Left lobe of liver (tissue), 2 donors: ENCODE measurements at regions not wholly inside any gene's neighbourhood (a gene's known extent, or its start where the extent isn't known, plus 50 kb on each side); places are given as distances from the start of the nearest gene placed in this dataset.

Experiments used
- ATAC-seq: fragments of 200-7000 bp; cut with Tn5 transposase; one replicate; pipeline ENCODE4 v1.9.1; 2020; ENCODE audit warnings: mild to moderate bottlenecking, moderate library complexity
- DNase-seq: peaks from one replicate; pipeline ENCODE4 v3.0.0-alpha.2; 2020; ENCODE audit warnings: low spot score
- donor health status: DM: no; HTN: no; CAD: no; lungs with moderate emphysema.
- donor health status: DM: no; HTN: yes; CAD: no.

DNA sequence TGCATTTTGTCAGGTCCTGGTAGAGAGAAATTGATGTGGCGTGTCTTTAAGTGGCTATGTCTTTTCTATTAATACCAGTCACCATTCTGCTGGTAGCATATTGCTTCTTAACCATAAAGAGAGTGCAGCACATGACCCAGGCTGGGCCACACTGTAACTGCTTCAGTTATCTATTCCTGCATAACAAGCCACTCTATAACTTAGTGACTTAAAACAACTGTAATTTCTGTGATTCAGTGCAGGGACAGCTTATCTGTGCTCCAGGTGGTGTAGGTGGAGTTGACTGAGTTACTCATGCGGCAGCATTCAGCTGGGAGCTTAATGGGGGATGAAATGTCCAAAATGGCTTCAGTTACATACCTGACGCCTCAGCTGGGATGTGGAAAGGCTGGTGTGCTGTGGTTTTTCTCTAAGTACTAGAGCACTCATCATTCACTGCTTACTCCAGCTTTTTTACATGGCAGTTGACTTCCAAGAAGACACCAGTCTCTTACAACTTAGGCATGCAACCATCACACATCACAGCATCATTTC is 742.4 kb downstream of the SATB2 start:
- ATAC-seq (no peak), DNase-seq (no peak)

DNA sequence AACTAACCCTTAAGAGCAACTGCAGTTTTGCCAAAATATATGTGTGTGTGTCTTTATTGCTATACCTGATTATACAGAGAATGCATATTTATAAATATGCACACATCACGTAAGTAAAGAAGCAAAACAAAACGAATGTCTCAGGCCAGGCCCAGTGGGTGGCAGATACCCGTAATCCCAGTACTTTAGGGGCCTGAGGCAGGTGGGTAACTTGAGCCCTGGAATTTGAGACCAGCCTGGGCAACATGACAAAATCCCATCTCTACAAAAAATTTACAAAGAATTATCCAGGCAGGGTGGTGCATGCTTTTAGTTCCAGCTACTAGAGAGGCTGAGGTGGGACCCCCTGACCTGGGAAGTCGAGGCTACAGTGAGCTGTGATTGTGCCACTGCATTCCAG is 745.3 kb downstream of the SATB2 start:
- DNase-seq (no peak), ATAC-seq (no peak)

DNA sequence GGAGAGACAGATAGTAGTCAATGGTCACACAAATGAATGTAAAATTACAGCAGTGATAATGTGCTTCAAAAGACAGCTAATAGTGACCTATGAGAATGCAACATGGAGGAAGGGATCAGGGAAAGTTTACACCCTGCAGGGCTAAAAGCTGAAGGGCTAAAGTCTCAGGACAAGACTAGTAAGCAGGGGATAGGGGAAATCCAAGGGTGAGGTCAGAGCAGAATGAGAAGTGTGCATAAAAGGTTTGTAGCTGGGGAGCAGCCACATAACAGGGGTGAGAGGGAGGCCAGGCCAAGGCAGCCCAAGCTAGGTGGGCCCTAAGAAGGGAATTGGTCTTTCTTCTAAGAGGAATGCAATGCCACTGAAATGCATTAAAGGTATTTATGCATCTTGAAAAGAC is 746.3 kb downstream of the SATB2 start:
- DNase-seq: no peak

DNA sequence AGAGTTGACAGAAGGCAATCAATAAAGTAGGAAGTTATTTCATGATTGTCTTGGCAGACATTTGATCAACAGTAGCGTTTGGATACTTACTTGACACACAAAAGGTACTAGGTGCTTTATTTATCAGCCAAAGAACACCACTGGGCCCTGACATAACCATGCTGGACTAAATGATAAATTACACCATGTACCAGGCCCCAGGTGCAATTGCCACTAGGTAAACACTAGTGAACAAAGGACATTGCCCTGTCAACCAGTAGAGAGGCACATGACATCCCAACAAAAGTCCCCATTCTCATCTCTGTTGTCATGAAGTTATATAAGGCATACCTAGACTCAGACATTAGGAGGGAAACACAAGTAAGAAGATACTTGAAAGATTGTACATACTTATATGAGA is 747.2 kb downstream of the SATB2 start:
- no peak for ATAC-seq
- DNase-seq: no peak

More for the DNA sequence above, 746.3 kb downstream of the SATB2 start:
- no peak for ATAC-seq

DNA sequence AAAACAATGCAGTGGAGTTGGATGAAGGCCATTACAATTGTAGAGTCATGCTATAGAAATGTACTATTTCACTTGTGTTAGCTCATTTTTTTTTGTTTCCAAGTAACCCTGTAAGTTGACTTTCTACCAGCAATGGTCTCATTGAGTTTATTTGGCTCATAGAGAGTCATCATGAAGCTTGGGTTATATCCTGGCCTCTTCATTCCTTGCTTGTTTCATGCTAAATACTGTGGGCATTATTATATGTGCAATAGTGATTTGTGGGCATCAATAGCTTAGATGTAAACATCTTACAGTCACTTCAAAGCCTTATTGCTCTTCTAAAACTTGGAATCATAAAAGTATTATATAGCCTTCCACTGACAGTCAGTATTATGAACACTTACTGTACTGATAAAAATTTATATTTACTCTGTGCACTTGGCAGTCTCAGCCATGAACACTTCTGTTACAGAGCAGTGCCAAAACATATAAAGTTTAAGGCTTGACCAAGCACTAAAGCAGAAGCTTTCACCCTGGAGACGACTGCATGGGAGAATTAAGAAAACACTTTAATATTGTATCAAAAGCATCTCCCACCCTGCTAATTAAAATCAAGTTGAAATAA is 751.2 kb downstream of the SATB2 start:
- ATAC-seq: no peak
- no peak for DNase-seq

DNA sequence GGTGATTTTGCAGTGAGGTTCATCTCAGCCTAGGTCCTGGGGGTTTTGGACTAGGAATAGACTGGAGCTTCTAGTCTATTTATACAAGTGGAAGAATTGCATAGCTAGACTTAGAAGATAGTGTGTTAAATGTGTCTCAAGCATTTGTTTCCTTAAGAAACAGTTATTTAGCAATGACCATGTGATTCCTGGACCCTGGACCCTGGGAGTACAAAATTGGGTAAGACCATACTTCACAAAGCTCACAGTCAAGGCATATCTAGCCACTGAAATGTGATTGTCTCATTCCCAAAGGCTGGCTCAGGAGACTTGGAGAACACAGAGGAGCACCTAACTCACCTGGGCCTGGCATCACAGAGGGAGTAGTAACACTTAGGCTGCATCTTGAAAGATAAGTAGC is 754.5 kb downstream of the SATB2 start:
- ATAC-seq (no peak), DNase-seq (no peak)

DNA sequence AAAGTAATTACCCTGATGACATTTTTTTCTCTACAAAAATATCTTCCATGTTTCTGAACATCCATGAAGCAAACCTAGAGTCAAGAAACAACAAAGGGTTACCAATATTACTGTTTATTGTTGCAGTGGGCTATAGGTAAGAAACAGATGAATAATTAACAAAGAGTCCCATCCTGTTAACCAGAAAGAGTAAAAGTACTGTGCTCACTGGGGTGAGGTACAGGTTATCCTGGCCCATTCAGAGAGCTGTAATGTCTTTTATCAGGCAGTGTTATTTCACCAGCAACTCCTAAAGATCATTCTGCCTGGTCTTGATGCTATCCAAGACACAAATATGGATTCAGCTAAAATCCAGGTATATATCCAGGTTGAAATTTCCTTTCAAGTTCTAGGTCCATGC is 754.9 kb downstream of the SATB2 start:
- no peak for ATAC-seq
- DNase-seq: no peak

DNA sequence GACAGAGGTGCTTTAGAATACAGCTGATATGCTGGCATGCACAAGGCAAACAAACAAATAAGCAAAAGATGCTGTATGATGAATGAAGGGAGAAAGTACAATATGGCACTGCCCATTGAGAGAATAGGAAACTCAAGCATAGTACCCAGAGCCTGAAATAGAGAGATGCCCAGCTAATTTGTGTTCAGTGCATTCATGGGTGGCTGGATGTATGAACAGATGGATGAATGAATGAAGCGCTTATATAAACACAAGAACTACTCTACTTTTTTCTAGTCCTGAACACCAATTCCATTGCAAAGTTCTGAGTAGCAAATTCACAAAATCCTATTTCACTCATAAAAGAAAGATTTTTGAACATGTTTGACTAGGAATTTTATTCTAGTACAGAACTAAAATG is 756.3 kb downstream of the SATB2 start:
- DNase-seq (no peak), ATAC-seq (no peak)

DNA sequence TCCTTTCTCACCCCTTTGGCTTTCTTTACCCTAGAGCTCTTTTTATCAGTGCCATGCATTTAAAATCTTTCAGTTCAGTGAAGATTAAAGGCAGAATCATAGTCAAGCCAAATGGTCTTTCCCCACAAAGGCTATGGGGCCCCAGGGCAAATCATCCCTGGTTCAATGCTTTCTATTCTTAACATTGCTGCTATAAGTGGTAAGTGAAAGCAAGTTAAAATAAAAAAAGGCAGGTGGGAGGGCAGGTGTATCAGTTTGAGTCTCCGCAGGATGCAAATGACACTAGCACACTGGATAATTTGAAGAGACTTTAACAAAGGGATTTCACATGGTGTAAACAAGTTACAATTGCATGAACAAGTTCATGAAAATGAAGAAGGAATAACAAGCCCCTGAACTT is 757.4 kb downstream of the SATB2 start:
- ATAC-seq (no peak), DNase-seq (no peak)

DNA sequence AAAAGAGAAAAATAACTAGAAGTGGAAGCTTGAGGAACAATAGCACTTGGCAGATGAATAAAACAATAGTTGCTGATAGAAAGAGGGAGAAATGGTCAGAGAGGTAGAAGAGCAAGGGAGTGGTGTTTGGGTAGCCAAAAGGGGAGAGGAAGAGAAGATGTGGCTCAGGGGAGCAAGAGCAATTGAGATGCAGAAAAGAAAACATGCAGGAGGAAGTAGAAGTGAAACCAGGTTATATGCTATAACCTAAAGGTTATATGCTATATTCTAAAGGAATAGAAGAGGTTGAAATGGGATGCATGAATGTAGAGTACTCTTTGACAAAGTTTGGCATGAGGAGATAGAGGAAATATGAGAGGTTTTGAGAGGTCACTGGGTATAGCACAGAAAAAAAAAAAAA is 759.5 kb downstream of the SATB2 start:
- ATAC-seq: no peak

DNA sequence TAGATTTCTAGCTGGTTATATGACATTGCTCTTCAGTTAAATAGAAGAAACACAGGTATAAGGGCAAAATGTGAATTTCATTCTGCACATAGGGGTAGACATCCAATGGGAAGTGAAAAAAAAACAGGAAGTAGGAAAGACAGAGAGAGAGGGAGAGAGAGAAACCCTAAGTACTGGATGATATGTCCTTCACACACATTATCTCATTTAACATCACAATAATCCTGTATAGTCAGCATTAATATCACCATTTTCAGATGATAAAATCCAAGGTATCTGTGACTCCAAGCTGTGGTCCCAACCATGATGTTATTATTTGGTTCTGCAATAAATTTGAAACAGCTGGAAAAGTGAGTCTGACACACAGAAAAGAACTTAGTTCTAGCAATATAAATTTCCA is 759.9 kb downstream of the SATB2 start:
- DNase-seq (no peak), ATAC-seq (no peak)

More for the DNA sequence above, 759.5 kb downstream of the SATB2 start:
- DNase-seq: no peak

DNA sequence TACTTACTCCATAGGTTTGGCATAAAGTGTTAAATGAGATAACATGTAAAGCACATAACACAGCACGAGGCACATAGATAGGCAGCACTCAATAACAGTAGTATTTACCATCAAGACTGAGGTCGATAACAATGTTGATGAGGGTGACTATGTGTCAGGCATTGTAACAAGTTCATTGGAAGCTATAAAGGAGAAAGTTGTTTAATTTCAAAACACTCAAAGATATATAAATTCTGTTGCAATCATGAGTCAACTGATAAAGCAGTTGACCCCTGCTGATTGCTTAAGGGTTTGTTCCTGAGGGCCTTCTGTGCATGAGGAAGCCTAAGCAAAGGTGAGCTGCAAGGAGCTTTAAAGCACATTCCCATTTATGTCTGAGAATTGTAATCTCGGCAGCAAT is 760.5 kb downstream of the SATB2 start:
- ATAC-seq: no peak
- DNase-seq: no peak

DNA sequence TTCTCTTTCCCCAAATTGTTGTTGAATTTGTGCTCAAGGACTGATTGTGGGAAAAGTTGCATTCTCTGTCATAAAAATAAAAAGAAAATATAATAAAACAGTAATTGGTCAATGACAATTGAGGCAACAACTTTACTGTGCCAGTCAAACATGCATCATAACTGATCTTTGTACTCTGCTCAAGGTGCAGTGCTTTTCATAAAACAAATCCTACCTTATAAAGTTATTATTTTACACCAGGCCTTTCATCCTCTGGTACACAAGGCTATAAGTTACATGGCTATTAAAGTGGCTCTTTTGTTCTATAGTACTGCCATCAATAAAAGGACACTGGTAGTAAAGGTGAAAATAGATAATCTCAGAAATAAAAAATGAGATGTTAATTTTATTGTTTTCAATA is 761.9 kb downstream of the SATB2 start:
- no peak for ATAC-seq
- DNase-seq: no peak

DNA sequence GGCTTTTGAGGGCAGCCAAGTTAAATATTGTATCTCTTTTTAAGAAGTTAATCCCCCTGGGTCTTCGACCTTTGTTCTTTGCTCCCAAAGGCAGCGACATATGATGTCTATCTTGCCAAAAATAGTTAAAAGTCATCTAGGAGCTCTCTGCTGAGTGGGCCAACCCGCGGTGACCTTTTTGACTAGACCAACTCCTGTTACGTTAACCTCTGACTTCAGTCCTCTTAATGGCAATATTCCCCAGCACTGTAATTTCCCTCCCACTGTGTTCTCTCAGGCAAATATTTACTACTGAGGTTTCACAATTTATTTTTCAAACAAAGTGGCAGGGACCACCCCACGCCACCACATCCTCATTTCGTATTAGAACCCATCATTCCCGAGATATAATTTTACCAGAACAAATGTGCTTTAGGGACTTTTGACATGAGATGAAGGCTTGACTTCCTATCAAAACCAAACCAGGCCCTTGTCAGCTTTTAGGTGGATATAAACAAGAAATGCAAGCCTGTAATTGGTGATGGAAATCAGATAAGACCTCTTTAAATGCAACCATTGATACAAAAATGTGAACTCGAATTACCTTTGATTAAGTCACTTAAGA is 764.7 kb downstream of the SATB2 start:
- ATAC-seq: peak; percentile 23

DNA sequence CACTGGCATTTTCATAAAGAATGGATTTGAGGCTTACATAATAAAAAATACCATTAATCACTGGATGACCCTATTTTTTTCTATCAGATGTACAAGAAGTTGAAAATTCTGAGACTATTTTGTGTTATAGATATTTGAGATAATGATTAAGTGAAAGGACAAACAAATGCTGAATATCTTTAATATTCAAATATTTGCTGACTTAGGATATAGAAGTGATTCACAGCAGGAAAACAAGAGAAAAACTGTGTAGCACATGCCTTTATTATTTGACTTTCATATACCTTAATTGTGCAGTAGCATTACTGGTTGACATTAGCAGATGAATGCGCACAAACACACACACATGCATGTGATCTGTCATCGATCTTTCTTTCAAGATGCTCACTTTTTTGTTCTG is 766.5 kb downstream of the SATB2 start:
- ATAC-seq (no peak), DNase-seq (no peak)

More for the DNA sequence above, 764.7 kb downstream of the SATB2 start:
- no peak for DNase-seq

DNA sequence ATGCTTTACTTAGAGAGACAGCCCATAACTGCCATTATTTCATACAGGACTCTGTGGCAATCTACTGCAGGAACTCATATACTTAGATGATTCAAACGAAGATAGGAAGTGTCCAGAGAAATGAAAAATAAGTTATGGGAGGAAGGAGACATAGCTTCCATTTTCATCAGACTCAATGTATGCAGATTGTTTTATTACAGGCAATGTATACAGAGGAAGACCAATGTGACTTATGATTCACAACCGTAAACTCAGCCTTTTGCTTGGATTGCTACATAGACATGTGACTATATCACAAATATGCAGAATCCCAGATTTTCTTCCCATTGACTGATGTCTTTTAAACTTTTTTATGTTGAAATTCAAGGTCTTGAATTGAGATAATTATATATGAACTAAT is 793.4 kb downstream of the SATB2 start:
- DNase-seq: no peak
- ATAC-seq: no peak

DNA sequence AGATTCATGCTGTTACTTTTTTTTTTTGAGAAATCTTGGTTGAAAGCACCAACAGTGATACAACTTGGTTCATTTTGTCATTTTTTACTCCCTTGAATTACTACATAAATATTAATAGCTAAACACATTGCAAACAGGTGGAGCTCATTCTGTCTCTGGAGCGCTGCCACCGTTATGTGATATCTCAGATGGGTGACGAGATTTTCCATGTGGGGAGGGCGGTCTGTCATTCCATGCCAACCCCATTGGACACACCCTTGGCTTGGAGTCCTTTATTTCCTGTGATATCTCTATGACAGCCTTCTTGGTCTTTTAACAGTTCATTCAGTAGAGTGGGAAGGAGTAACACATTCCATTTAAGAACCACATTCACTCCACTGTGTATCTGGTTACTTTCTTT is 794.8 kb downstream of the SATB2 start:
- ATAC-seq: no peak
- DNase-seq: no peak

DNA sequence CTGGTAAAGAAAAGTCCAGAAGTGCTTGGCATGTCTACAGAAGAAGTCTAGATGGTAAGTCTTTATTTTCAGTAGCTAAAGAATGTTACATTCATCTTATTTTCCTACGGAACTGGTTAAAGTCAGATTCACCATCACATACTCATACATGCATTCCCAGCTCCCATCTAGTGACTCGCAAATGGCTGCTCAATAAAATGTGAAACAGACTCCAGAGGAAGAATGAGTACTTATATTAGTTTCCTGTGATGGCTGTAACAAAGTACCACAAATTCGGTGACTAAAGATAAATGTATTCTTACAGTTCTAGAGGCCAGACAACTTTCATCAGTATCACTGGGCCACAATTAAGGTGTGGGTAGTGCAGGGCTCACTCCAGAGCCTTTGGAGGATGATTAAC is 797.2 kb downstream of the SATB2 start:
- ATAC-seq (no peak), DNase-seq (no peak)

DNA sequence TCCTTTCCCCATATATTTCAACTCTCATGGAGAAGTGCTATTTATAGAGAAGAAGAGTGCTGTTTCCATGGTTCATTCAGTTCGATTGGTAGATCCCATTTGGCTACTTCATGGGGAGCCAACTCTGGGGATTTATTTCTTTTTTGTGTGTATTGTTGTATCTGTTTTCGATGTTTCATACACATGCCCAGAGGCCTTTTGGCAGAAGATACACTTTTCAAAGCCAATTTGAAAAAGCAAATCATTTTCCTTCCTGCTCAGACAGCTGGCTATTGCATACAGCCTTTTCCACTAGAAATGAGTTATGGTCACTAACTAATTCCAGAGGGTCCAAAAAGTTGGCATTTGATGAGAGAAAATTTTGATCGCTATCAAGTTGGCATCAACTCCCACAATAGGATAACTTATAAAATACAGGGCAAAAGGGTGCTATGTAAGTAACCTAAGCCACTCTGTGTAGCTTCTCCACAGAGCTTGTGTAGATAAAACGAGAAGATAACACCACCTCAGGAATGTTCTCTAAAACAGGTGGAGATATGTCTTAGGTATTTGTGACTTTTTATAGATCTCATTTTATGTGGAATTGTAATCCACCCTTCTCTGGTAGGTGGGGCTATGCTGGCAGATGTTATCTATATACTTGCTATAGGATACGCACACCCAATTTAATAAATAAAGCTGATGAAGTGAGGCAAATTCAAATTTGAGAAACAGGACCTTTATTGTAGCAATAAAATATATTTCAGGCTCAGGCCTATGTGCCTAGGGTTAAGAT is 798.5 kb downstream of the SATB2 start:
- no peak for DNase-seq
- no peak for ATAC-seq

DNA sequence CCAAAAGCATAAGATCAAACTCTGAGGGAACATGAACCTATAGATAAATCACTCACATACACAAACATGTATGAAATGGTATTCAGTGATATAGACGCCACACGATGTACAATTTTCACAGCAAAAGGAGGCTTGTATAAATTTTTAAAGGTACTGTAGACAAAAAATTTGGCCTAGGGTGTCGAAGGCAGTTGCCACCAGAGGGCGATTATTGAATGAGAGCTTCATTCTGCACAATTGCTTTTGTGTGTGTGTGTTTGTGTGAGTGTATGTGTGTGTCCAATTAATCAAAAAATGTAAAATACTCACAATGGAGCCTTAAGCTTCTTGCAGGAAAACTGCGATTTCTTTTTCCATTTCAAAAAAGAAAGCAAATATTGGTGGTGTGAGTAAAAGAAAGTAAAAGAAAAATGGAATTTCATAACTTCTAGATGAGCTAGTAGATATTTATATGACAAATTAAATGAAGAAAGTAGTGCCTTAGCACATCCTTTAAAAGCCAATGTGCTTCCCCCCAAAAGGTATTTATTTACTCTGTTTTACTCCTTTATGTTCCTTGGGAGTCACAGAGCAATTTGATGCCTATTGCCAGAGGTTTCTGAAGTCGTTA is 800.1 kb downstream of the SATB2 start:
- ATAC-seq (peak; percentile 46), DNase-seq (no peak)

DNA sequence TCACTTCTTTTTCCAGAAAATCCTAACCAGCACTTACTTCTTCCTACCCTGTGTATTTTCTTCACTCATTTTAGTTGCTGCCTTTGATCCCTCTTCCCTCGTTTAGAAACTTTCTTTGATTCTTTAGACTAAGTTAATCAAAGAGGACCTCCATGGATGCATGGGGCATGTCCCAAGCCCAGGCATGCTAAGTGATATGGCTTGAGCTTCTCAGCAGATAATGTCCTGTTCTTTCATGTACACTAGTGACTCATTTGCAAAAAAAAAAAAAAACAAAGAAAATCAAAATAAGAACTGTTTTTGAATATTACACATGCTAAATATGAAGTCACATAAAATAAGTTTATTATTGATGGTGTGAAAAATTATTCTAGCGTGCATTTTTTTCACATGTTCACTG is 800.9 kb downstream of the SATB2 start:
- ATAC-seq: no peak

DNA sequence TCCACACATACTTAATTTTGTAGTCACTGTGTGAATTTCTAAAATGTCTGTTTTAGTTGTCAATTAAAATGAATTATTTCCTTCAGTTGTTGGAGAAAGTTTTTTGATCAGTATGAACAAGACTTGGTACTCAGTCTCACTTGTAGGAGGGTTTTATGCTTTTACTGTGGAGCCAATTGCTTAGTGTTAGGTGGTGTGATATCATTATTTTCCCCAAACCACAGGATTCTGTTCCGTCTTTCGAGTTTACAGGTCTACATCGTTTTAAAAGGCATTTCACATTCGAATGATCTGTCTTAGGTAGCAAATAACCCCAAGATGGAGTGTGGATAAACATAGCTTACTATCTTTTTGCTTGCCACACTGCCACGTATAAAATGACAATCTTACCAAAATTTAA is 803.1 kb downstream of the SATB2 start:
- ATAC-seq (no peak), DNase-seq (no peak)

More for the DNA sequence above, 800.9 kb downstream of the SATB2 start:
- no peak for DNase-seq
